Hepatocyte (in vitro differentiated cells): ENCODE measurements at regions not wholly inside any gene's neighbourhood (a gene's known extent, or its start where the extent isn't known, plus 50 kb on each side); places are given as distances from the start of the nearest gene placed in this dataset.

ENCODE experiments used
- EZH2 ChIP-seq: fragments of 200-600 bp; sonication (generic); IDR thresholded peaks from 2 replicates; pipeline ENCODE4 v1.6.1; 2016; ENCODE audit warnings: antibody characterized with exemption, mild to moderate bottlenecking, borderline replicate concordance
- TF ChIP-seq, protein P1 (sequence below): fragments of 200-600 bp; sonication (generic); IDR thresholded peaks from 2 replicates; pipeline ENCODE4 v1.5.1; 2016; ENCODE audit warnings: antibody characterized with exemption, mild to moderate bottlenecking; ENCODE audit not compliant: poor library complexity

DNA sequence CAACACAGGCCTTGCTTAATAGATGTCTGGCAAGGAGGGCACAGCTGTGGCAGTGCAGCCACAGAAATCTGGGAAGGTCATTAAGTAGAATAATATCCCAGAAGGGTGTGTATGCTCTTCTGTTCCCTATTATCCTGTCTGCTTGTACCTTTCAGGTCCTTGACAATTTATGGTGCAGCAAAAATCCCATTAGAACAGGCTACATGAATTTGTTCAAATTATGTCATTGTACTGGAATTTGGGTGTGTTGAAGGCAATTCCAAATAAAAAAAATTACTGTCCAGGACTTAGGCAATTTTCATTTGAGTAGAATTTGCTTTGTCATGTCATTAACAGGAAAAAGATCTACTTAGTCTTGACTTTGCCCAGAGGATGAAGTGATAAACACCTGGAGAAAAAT lies 192.1 kb downstream of the IDS start:
- no peak for TF ChIP-seq EZH2
- TF ChIP-seq, protein P1, sequence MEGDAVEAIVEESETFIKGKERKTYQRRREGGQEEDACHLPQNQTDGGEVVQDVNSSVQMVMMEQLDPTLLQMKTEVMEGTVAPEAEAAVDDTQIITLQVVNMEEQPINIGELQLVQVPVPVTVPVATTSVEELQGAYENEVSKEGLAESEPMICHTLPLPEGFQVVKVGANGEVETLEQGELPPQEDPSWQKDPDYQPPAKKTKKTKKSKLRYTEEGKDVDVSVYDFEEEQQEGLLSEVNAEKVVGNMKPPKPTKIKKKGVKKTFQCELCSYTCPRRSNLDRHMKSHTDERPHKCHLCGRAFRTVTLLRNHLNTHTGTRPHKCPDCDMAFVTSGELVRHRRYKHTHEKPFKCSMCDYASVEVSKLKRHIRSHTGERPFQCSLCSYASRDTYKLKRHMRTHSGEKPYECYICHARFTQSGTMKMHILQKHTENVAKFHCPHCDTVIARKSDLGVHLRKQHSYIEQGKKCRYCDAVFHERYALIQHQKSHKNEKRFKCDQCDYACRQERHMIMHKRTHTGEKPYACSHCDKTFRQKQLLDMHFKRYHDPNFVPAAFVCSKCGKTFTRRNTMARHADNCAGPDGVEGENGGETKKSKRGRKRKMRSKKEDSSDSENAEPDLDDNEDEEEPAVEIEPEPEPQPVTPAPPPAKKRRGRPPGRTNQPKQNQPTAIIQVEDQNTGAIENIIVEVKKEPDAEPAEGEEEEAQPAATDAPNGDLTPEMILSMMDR = no peak
